Osteocyte (in vitro differentiated cells): ENCODE measurements at regions not wholly inside any gene's neighbourhood (a gene's known extent, or its start where the extent isn't known, plus 50 kb on each side); places are given as distances from the start of the nearest gene placed in this dataset.
A peak's percentile ranks its signal among the peaks of the same experiment; 100 is the strongest.
"Not testable (repeated sequence)": the region's sequence is repeated elsewhere in the genome, so short reads cannot be mapped to it uniquely, and the experiment has no call there.

ENCODE experiments used
- DNase-seq: peaks from one replicate; pipeline ENCODE4 v3.0.0; 2021; ENCODE audit warnings: mixed read lengths; ENCODE audit not compliant: unreplicated experiment; ENCODE audit errors: extremely low spot score
- H3K27ac Mint-ChIP-seq: one replicate; pipeline ENCODE4 v1.8.0; 2021; ENCODE audit warnings: mild to moderate bottlenecking, mixed read lengths; ENCODE audit not compliant: unreplicated experiment
- H3K27me3 Mint-ChIP-seq: one replicate; pipeline ENCODE4 v1.8.0; 2021; ENCODE audit warnings: mixed read lengths; ENCODE audit not compliant: unreplicated experiment
- H3K36me3 Mint-ChIP-seq: one replicate; pipeline ENCODE4 v1.8.0; 2021; ENCODE audit warnings: mixed read lengths; ENCODE audit not compliant: unreplicated experiment
- H3K4me1 Mint-ChIP-seq: one replicate; pipeline ENCODE4 v1.8.0; 2021; ENCODE audit warnings: mixed read lengths; ENCODE audit not compliant: unreplicated experiment
- H3K4me3 Mint-ChIP-seq: one replicate; pipeline ENCODE4 v1.8.0; 2021; ENCODE audit warnings: mild to moderate bottlenecking, moderate library complexity, mixed read lengths; ENCODE audit not compliant: unreplicated experiment
- H3K9me3 Mint-ChIP-seq: one replicate; pipeline ENCODE4 v1.8.0; 2021; ENCODE audit warnings: mixed read lengths; ENCODE audit not compliant: unreplicated experiment
- TF ChIP-seq, protein P1 (sequence below): fragments of 200-600 bp; sonication (generic); IDR thresholded peaks from 2 replicates; pipeline ENCODE4 v1.5.0; 2021; ENCODE audit warnings: antibody characterized with exemption, mild to moderate bottlenecking, moderate library complexity

DNA sequence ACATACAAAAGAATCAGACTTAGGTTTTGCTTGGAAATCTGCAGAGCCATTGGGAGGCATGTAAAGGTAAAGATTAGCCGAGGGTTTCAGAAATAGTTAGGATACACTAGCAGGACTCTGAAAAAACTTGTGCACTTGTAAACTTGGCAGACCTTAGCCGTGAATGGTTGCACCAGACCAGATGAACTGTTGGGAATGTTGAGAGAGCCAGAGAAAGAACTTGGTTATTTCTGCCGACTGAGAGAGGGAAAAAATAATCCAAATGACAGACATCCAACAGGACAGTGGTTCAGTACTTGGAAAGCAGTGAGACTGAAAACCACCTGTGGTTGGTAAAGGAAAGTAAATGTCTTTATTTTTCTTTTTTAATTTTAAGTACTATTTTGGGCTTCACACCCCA lies 222.5 kb upstream of the DDHD1 start:
- Mint-ChIP-seq H3K36me3 (no peaks in the 10 kb centered on the region), H3K27ac (no peak overlapping the region), H3K4me1 (peaks cover 11% of the 10 kb centered on the region), H3K27me3 (peaks cover 13% of the 10 kb centered on the region), H3K9me3 (no peaks in the 10 kb centered on the region), H3K4me3 (no peak overlapping the region)
- DNase-seq: no peak
- TF ChIP-seq, protein P1, sequence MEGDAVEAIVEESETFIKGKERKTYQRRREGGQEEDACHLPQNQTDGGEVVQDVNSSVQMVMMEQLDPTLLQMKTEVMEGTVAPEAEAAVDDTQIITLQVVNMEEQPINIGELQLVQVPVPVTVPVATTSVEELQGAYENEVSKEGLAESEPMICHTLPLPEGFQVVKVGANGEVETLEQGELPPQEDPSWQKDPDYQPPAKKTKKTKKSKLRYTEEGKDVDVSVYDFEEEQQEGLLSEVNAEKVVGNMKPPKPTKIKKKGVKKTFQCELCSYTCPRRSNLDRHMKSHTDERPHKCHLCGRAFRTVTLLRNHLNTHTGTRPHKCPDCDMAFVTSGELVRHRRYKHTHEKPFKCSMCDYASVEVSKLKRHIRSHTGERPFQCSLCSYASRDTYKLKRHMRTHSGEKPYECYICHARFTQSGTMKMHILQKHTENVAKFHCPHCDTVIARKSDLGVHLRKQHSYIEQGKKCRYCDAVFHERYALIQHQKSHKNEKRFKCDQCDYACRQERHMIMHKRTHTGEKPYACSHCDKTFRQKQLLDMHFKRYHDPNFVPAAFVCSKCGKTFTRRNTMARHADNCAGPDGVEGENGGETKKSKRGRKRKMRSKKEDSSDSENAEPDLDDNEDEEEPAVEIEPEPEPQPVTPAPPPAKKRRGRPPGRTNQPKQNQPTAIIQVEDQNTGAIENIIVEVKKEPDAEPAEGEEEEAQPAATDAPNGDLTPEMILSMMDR: no peak

DNA sequence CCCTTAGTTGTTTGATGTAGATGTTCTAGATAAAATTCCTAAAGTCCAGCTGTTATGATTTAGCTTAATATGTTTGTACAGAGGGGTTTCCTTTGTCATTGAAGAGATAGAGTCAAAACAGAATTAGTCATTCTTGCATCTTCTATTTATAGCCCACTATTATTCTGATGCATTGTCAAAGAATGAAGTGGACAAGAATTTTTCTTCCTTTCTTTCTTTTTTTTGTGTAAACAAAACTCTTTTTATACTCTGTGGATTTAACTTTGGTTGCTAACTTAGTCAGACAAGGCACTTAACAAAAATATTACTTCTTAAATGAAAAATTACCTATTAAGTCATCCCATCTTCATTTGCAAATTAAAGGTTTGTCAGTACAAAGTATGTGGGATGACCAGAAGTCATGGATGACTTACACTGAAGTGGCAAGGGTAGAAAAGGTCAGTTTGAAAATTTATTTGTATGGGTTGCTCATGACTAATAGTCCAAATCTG lies 215.6 kb upstream of the DDHD1 start:
- TF ChIP-seq, protein P1: no peak
- H3K27ac Mint-ChIP-seq: peak overlapping the region; percentile 87
- DNase-seq: no peak
- peaks cover 13% of the 10 kb centered on the region for H3K27me3 Mint-ChIP-seq
- no peaks in the 10 kb centered on the region for H3K36me3 Mint-ChIP-seq
- H3K4me1 Mint-ChIP-seq: peaks cover 65% of the 10 kb centered on the region
- H3K4me3 Mint-ChIP-seq: no peak overlapping the region
- H3K9me3 Mint-ChIP-seq: no peaks in the 10 kb centered on the region

DNA sequence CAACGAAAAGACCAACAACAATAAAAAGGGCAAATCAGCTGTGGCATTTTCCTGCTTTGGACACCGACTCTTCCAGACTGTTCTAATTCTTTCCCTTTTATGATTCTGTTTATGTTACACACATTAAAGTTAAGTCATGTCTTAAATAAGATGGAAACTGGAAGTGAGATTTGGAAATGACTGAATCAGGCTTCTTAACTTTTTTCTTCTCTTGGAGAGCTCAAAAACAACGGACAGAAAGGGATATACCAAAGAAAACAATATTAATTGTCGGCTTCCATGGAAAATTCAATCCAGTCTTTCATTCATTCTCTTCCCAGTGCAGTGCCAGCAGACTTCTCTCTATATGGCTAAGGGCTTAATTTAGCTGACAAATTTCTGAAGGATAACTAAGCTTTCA lies 214.9 kb upstream of the DDHD1 start:
- TF ChIP-seq, protein P1: no peak
- Mint-ChIP-seq H3K4me3 (no peak overlapping the region), H3K27me3 (peaks cover 9% of the 10 kb centered on the region), H3K36me3 (no peaks in the 10 kb centered on the region), H3K4me1 (peaks cover 58% of the 10 kb centered on the region), H3K27ac (peak overlapping the region; percentile 87), H3K9me3 (no peaks in the 10 kb centered on the region)
- DNase-seq: no peak

DNA sequence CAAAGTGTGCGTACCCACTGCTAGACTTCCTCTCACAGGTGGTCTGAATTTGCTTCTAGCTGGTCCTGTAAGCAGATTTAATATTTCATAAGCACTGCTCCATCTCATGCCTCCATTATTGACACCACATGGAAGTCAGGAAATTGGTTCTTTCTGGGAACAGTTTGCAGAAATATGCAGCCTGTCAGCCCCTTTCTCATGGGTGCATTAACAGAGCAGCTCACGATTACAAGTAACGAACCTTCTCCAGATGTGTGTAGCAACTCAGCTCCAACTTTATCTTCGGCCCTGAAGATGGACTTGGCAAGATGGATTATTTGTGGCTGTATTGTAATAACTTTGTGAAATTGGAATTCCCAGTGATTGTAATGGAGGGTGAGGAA lies 214.5 kb upstream of the DDHD1 start:
- H3K27me3 Mint-ChIP-seq: peaks cover 9% of the 10 kb centered on the region
- no peak overlapping the region for H3K4me3 Mint-ChIP-seq
- peaks cover 57% of the 10 kb centered on the region for H3K4me1 Mint-ChIP-seq
- H3K27ac Mint-ChIP-seq: peak overlapping the region; percentile 87
- TF ChIP-seq, protein P1: no peak
- H3K9me3 Mint-ChIP-seq: no peaks in the 10 kb centered on the region
- H3K36me3 Mint-ChIP-seq: no peaks in the 10 kb centered on the region
- DNase-seq: no peak

DNA sequence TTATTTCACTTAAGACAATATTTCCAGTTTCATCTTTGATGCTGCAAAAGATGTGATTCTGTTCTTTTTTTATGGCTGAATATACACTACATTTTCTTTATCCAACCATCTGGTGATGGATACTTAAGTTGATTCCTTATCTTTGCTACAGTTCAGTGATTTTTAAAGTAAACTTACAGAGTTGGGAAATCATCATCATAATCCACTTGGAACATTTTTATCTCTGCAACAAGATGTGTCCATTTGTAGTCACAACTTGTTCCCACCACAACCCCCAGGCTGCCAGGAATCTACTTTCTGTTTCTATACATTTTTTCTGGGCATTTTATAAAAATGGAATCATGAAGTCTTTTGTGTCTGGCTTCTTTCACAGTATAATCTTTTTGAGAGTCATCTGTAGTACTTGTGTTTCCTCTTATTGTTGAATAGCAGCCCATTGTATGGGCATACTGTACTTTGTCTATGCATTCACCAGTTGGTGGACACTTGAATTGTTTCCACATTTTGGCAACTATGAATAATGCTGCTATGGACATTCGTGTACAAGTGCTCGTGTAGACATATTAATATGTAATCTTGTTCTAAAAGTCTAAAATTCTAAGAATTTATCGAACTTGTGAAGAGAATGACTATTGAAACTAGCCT lies 212.5 kb upstream of the DDHD1 start:
- Mint-ChIP-seq H3K4me1 (peaks cover 57% of the 10 kb centered on the region), H3K9me3 (no peaks in the 10 kb centered on the region), H3K36me3 (no peaks in the 10 kb centered on the region), H3K4me3 (no peak overlapping the region), H3K27ac (peak overlapping the region; percentile 87), H3K27me3 (no peaks in the 10 kb centered on the region)
- DNase-seq: no peak
- TF ChIP-seq, protein P1: no peak

DNA sequence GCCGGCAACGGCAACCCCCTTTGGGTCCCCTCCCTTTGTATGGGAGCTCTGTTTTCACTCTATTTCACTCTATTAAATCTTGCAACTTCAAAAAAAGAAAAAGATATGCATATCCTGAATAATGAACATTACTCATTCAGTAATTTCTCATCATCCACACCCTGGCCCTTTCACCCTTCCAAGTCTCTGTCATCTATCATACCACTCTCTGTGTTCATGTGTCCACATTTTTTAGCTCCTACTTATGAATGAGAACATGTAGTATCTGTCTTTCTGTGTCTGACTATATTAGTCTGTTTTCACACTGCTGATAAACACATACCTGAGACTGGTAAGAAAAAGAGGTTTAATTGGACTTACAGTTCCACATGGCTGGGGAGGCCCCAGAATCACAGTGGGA lies 209.8 kb upstream of the DDHD1 start:
- DNase-seq, H3K27me3 Mint-ChIP-seq, H3K4me3 Mint-ChIP-seq, H3K9me3 Mint-ChIP-seq, H3K36me3 Mint-ChIP-seq, H3K27ac Mint-ChIP-seq: not testable (repeated sequence)
- H3K4me1 Mint-ChIP-seq: peaks cover 36% of the 10 kb centered on the region
